ENCODE measurements at regions not wholly inside any gene's neighbourhood (a gene's known extent, or its start where the extent isn't known, plus 50 kb on each side); places are given as distances from the start of the nearest gene placed in this dataset.
"Not testable (repeated sequence)": the region's sequence is repeated elsewhere in the genome, so short reads cannot be mapped to it uniquely, and the experiment has no call there.

DNA sequence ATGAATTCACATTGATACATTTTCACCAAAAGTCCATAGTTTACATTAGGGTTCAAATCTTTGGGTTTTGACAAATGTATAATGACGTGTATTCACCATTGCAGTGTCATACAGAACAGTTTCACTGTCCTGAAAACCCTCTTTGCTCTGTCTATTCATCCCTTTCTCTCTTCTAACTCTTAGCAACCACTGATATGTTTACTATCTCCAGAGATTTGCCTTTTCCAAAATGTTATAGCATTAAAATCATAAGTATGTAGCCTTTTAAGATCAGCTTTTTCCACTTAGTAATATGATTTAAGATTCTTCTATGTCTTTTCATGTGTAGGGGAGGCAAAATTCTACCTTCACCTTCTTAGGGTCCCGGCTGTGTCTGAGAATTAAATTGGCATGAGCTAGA, 203.8 kb downstream of the TPRG1 start:
- DNase-seq (ENCODE audit: low read depth in 4 of 4, low spot score in 3 of 4) = no peak

DNA sequence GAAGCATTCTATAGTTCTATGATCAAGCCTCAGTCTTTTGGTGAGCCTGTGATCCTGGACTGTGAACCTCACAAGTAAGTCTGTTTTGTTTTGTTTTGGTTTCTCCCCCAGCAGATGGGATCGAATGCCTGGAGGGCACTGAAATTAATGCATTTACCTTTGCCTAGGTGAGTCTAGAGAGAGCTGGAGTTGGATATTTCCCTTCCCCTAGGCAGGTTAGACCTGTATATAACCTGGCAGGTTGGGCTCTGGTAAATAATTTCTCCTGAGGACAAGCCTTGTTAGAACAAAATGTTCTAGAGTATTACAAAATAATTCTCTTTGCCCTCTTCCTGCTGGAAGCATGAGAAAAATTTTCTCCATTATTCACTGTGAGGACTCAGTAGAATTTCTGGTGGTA, 211.9 kb downstream of the TPRG1 start:
- DNase-seq (ENCODE audit: low read depth in 4 of 4, low spot score in 3 of 4) = no peak

GRCh38 chr3:189385880-189386279, 214.1 kb downstream of the TPRG1 start:
- DNase-seq (ENCODE audit: low read depth in 4 of 4, low spot score in 3 of 4) = not testable (repeated sequence)

DNA sequence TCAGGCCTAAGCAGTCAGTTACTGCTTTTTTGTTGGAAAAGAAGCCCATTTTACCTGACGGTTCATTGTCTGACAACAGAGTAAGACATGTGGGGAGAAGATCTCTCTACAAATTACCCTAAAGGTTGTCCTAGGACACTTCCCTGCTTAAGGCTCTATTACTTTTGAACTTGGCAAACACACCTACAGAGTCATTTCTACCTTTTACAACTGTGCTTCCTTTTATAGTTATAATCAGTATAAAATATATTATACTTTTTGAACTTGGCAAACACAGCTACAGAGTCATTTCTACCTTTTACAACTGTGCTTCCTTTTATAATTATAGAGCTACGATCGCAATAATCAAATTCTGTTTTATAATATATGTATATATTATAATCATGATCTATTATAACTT, 215.0 kb downstream of the TPRG1 start:
- DNase-seq (ENCODE audit: low read depth in 4 of 4, low spot score in 3 of 4) = no peak

DNA sequence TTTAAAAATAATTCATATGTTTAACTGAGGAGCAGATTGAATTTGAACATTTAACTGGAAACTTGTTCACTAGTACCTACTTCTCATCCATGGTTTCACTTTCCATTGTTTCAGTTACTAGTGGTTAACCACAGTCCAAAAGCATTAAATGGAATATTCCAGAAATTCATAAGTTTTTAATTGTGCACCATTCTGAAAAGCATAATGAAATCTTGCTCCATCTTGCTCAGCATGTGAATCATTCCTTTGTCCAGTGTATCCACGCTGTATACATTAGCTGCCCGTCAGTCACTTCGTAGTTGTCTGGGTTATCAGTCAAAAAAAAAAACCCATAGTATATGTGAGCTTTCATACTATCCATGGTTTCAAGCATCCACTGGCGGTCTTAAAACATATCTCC, 217.6 kb downstream of the TPRG1 start:
- DNase-seq (ENCODE audit: low read depth in 4 of 4, low spot score in 3 of 4) = no peak

GRCh38 chr3:189393598-189393997, 221.8 kb downstream of the TPRG1 start:
- DNase-seq (ENCODE audit: low read depth in 4 of 4, low spot score in 3 of 4) = no peak

- DNase-seq (ENCODE audit: low read depth in 4 of 4, low spot score in 3 of 4) = no peak
These were observed 222.9 kb downstream of the TPRG1 start for GRCh38 chr3:189394599-189395121.

- no peak for DNase-seq (ENCODE audit: low read depth in 4 of 4, low spot score in 3 of 4)
These were observed 224.1 kb downstream of the TPRG1 start for GRCh38 chr3:189395825-189396224.

DNA sequence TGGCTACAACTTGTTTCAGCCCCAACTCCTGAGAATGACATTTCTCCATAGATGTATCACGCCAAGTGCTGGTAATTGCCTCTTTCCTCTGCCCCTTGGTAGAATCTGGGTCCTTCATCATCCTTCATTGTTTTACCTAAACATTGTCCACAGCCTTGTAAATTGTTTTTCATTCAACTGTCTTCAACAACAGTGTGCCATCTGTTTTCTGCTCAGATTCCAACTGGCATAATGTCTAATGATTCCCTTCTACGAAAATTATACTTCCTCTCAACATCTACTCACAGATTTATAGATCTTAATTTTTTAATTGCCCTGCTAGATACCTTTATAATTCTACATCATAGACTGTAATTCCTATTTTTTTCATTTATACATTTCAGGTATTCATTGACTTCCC, 226.9 kb downstream of the TPRG1 start:
- DNase-seq (ENCODE audit: low read depth in 4 of 4, low spot score in 3 of 4) = no peak

DNA sequence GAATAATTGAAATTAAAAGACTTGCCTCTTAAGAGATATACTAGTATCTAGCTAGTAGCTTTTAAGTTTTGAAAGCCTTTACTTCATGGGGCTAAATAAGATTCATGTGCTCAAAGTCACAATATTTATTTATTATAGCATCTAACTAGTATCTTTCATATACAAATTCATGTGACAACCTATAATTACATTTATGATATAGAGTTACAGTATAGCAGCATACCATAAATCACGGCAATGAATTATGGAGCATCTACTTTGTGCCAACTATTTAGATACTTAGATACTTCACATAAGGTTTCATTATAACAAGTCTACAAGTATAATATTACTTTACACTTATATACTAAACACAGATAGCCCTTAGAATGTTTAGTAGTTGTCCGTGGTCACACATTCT, 229.4 kb downstream of the TPRG1 start:
- no peak for DNase-seq (ENCODE audit: low read depth in 4 of 4, low spot score in 3 of 4)

DNA sequence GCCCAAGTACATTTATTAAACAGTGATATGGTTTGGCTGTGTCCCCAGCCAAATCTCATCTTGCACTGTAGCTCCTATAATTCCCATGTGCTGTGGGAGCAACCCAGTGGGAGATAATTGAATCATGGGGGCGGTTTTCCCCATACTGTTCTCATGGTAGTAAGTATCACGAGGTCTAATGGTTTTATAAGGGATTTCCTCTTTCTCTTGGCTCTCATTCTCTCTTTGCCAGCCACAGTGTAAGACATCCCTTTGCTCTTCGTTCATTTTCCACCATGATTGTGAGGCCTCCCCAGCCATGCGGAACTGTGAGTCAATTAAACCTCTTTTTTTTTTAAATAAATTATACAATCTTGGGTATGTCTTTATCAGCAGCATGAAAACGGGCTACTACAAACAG, 228.0 kb upstream of the TP63 start:
- DNase-seq (ENCODE audit: low read depth in 4 of 4, low spot score in 3 of 4) = no peak

- no peak for DNase-seq (ENCODE audit: low read depth in 4 of 4, low spot score in 3 of 4)
These were observed 227.2 kb upstream of the TP63 start for GRCh38 chr3:189404024-189404423.

DNA sequence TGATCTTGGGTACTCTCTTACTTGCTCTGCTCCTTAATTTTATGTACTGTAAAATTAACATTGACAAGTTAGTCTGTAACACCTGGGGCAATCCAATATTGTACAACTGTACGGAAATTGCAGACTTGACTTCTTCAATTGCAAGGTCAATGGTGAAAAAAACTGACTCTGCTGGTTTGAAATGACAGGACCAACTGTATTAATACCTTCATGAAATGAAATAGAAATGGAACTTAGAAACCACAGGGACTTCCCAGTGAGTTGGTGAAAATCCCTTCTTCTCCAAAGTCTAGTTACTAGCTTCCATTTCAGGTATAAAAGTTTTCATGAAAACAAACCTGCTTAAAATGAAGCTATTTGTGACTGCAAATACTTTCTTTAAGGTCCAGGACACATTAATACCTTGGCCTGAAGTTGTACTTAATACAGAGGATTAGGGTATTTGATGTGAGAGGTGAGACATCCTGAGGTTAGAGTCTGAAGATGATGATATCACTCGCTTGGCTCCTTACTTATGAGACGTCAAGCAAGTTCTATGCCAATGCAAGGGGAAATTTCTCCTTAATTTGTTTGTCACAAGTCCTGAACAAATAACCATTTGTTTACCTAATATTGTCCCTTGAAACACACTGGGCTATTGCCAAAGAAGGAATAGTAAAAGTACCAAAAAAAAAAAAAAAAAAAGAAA, 226.2 kb upstream of the TP63 start:
- no peak for DNase-seq (ENCODE audit: low read depth in 4 of 4, low spot score in 3 of 4)

- no peak for DNase-seq (ENCODE audit: low read depth in 4 of 4, low spot score in 3 of 4)
These were observed 225.0 kb upstream of the TP63 start for GRCh38 chr3:189406148-189406547.

DNA sequence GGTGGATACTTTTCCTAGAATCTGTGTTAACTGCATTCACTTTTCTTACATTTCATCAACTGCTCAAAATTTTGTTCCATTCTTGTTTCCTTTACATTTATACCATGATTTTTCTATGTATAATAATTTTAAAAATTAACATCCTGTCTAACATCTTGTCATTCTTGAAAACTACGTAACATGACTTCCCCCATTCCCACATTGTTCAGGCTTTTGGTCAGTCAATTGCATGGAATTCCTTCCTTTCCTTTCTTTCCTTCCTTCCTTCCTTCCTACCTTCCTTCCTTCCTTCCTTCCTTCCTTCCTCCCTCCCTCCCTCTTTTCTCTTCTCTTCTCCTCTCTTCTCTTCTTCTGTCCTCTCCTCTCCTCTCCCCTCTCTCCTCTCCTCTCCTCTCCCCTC, 220.7 kb upstream of the TP63 start:
- DNase-seq (ENCODE audit: low read depth in 4 of 4, low spot score in 3 of 4) = no peak

GRCh38 chr3:189419038-189419437, 212.2 kb upstream of the TP63 start:
- no peak for DNase-seq (ENCODE audit: low read depth in 4 of 4, low spot score in 3 of 4)

DNA sequence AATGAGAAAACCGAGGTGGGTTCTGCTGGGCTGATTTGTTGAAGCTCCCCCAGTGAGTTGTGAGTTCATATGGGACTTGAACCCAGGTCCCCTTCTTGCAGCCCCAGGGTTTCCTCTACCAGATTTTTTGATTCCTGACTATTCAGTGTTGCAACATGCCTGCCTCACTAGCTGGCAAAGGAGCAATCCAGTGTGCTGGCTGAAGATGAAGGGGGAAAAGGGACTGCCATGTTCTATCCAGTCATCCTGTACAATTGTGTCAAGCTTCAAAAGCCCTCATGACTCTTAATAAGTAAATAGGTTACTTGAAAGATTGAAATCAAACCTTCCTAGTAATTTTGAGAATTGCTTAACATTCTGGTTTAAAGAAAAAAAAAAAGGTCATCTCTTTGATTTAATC, 211.5 kb upstream of the TP63 start:
- no peak for DNase-seq (ENCODE audit: low read depth in 4 of 4, low spot score in 3 of 4)

DNA sequence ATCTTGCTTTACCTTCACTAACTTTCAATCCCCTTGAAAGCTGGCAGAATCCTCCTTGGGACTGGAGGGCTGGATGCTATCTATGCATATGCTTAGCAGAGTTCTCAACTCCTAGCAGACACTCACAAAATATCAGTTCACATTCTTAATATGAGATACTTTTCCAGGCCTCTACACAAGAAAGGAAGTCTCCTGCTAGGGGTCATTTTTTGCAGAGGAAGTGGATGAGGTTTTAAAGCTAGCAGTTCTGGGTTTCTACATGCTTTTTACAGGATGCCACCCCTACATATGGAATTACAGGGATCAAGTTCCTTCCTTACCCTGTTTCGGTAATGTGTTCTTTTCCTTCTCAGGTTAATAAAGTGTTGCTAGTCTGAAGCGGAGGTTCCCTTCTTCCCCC, 206.3 kb upstream of the TP63 start:
- no peak for DNase-seq (ENCODE audit: low read depth in 4 of 4, low spot score in 3 of 4)

DNA sequence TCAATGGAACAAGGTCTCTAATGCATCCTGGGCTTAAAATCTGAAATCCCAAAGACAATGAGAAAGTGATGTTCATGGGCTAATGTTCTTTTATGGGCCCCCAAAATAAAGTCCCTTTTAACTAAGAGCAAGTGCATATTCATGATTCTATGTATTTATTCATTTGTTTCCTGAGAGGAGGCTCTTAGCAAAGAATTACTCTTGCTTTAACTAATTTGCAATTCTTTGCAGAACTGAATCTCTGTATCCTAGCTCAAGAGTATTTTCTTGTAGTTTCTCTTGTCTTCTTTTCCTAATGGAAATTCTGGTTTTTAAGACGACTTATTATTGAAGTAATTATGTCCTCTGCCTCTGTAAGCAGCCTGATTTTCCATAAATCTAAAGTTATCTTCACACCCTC, 202.2 kb upstream of the TP63 start:
- DNase-seq (ENCODE audit: low read depth in 4 of 4, low spot score in 3 of 4) = no peak

- no peak for DNase-seq (ENCODE audit: low read depth in 4 of 4, low spot score in 3 of 4)
These were observed 201.0 kb upstream of the TP63 start for GRCh38 chr3:189430166-189430565.

DNA sequence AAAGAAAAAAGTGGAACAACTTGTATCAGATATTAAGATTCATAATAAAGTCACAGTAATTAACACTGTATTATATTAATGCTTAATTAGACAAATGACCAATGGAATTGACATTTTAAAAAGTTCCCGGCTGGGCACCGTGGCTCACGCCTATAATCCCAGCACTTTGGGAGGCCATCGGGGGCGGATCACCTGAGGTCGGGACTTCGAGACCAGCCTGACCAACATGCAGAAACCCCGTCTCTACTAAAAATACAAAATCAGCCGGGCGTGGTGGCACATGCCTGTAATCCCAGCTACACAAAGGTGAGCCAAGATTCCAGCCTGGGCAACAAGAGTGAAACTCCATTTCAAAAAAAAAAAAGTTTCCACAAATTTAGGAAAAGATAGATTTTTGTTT, 188.9 kb upstream of the TP63 start:
- not testable (repeated sequence) for DNase-seq (ENCODE audit: low read depth in 4 of 4, low spot score in 3 of 4)

DNA sequence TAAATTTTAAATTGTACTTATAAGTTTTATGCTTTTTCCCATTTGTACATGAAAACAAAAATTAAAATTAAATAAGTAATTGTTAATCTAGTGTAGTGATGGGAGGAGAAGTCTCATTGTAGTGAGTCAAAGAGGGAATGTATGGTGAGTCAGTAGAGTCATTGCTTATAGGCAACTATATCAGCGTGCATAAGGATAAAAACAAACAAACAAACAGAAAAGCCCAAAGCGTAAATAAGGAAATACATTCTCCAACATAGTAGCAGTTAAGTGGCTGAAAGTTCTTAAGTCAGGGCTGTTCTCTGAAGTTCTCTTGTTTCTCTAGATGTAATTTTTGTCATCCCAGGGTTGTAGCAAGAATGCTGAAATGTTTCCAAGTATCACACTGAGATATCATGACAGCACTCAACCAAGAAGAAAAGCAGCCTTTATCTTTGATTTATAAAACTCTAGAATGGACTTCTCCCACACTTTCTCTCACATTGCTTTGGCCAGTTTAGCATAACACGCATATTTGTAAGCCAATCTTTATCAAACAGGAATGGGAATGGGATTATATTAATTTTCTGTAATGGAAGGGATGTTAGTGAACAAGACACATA, 184.1 kb upstream of the TP63 start:
- no peak for DNase-seq (ENCODE audit: low read depth in 4 of 4, low spot score in 3 of 4)

DNA sequence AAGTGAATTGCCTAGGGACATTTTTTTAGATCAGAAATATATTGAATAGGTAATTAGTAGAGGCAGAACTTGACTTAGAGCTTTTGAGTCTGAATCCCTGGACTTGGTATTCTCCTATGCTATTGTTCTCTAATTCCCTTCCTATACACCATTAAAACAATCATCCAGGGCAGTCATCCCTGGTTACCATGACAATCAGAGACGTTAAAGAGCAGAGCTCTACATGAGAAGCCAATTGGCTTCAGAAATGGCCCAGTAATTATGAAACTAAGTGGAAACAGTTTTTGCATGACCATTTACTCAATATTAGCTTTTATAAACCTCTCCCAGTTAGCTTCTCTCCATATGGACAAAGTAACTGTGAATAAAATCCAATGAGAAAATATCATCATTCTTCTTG, 182.1 kb upstream of the TP63 start:
- DNase-seq (ENCODE audit: low read depth in 4 of 4, low spot score in 3 of 4) = no peak

Data from right renal pelvis (tissue), 4 donors.